Prostate gland (tissue), 2 donors: ENCODE measurements at regions not wholly inside any gene's neighbourhood (a gene's known extent, or its start where the extent isn't known, plus 50 kb on each side); places are given as distances from the start of the nearest gene placed in this dataset.

ENCODE experiments used
- DNase-seq: peaks from one replicate; pipeline ENCODE4 v3.0.0-alpha.2; 2019; ENCODE audit warnings: low spot score
- H3K27ac ChIP-seq, 2 donors: fragments of 200-600 bp; sonication (generic); 2 replicates each; pipeline ENCODE4 v1.5.1; 2017 to 2019
- H3K27me3 ChIP-seq: fragments of 200-600 bp; sonication (generic); replicated peaks from 2 replicates; pipeline ENCODE4 v1.5.1; 2019; ENCODE audit not compliant: insufficient read depth
- H3K36me3 ChIP-seq, 2 donors: fragments of 200-600 bp; sonication (generic); 1 replicate in 1 of 2; 2 replicates in 1 of 2; pipeline versions ENCODE4 v1.5.1 to v1.8.1; 2017 to 2019
- H3K4me1 ChIP-seq: fragments of 200-600 bp; sonication (generic); replicated peaks from 2 replicates; pipeline ENCODE4 v1.5.1; 2019
- H3K4me3 ChIP-seq, 2 donors: fragments of 200-600 bp; sonication (generic); 2 replicates each; pipeline ENCODE4 v1.5.1; 2017 to 2019
- H3K9me3 ChIP-seq: fragments of 200-600 bp; sonication (generic); 2 replicates; pipeline ENCODE4 v1.5.1; 2017
- POLR2A ChIP-seq: fragments of 450-650 bp; IDR thresholded peaks from one replicate; pipeline ENCODE4 v1.6.1; 2016; ENCODE audit warnings: antibody characterized with exemption, mild to moderate bottlenecking
- POLR2AphosphoS5 ChIP-seq: sonication (generic); formaldehyde crosslinking; IDR thresholded peaks from one replicate; pipeline ENCODE4 v1.6.1; 2017; ENCODE audit warnings: antibody characterized with exemption
- WGBS: methylation state at CpG from one replicate; pipeline ENCODE4 v1.1.5; 2018; 5-methylcytosine and 5-hydroxymethylcytosine counted together
- intact Hi-C: fragments of 100-400 bp; cut with DNase I; formaldehyde crosslinking; loops from one replicate; pipeline ENCODE4 v1.14.2; 2022
- TF ChIP-seq, protein P1 (sequence below), 4 experiments: fragments of 200-600 bp in 2 of 4; fragments of 450-650 bp in 2 of 4; sonication (generic) in 2 of 4; IDR thresholded peaks; 1 replicate in 3 of 4; 2 replicates in 1 of 4; pipeline ENCODE4 v1.5.1; 2016 to 2019; ENCODE audit warnings: antibody characterized with exemption in 4 of 4, mild to moderate bottlenecking in 2 of 4, moderate library complexity in 2 of 4

GRCh38 chr9:119029886-119030285 lies 339.3 kb downstream of the BRINP1 start:
- Histone ChIP-seq H3K27me3 (no peaks in the 10 kb centered on the region), H3K36me3 (no peaks in the 10 kb centered on the region), H3K4me1 (peaks cover 4% of the 10 kb centered on the region), H3K27ac (no peak overlapping the region), H3K4me3 (no peak overlapping the region), H3K9me3 (no peaks in the 10 kb centered on the region)
- DNase-seq = no peak
- 91% methylated on average over 5 of the region's 5 CpGs for WGBS
- intact Hi-C loops = no loop called here
- TF ChIP-seq, protein P1, sequence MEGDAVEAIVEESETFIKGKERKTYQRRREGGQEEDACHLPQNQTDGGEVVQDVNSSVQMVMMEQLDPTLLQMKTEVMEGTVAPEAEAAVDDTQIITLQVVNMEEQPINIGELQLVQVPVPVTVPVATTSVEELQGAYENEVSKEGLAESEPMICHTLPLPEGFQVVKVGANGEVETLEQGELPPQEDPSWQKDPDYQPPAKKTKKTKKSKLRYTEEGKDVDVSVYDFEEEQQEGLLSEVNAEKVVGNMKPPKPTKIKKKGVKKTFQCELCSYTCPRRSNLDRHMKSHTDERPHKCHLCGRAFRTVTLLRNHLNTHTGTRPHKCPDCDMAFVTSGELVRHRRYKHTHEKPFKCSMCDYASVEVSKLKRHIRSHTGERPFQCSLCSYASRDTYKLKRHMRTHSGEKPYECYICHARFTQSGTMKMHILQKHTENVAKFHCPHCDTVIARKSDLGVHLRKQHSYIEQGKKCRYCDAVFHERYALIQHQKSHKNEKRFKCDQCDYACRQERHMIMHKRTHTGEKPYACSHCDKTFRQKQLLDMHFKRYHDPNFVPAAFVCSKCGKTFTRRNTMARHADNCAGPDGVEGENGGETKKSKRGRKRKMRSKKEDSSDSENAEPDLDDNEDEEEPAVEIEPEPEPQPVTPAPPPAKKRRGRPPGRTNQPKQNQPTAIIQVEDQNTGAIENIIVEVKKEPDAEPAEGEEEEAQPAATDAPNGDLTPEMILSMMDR (IDR thresholded peaks at IDR 0.05) = no peak
- no peak for TF ChIP-seq POLR2AphosphoS5
- no peak for TF ChIP-seq POLR2A

DNA sequence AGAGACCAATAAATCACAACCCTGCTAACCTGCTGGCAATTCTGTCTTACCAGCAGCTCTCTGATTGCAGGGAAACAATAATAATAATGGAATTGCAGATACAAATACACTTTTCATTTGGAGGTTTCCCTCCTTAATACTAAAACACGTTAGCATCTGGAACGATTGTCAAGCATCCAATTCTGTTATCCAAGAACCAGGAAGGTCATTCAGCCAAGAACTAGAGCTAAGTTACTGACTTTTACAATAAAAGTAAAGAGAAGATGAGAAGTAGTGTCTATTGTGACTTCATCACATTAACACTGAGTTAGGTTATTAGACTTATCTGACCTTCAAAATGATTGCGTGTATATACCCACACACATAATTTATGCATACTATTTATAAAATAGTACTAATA lies 335.6 kb downstream of the BRINP1 start:
- no peaks in the 10 kb centered on the region for H3K27me3 ChIP-seq
- TF ChIP-seq POLR2AphosphoS5 = no peak
- TF ChIP-seq POLR2A = no peak
- TF ChIP-seq, protein P1 (IDR thresholded peaks at IDR 0.05) = no peak
- intact Hi-C loops = no loop called here
- no peak overlapping the region for H3K4me3 ChIP-seq
- DNase-seq = no peak
- 62% methylated on average over 3 of the region's 3 CpGs for WGBS
- no peaks in the 10 kb centered on the region for H3K4me1 ChIP-seq
- H3K27ac ChIP-seq = no peak overlapping the region
- H3K36me3 ChIP-seq = no peaks in the 10 kb centered on the region
- no peaks in the 10 kb centered on the region for H3K9me3 ChIP-seq

GRCh38 chr9:119036969-119037368 lies 332.3 kb downstream of the BRINP1 start:
- WGBS = 74% methylated on average over 2 of the region's 2 CpGs
- TF ChIP-seq, protein P1 (IDR thresholded peaks at IDR 0.05) = no peak
- TF ChIP-seq POLR2A (no peak), POLR2AphosphoS5 (no peak)

DNA sequence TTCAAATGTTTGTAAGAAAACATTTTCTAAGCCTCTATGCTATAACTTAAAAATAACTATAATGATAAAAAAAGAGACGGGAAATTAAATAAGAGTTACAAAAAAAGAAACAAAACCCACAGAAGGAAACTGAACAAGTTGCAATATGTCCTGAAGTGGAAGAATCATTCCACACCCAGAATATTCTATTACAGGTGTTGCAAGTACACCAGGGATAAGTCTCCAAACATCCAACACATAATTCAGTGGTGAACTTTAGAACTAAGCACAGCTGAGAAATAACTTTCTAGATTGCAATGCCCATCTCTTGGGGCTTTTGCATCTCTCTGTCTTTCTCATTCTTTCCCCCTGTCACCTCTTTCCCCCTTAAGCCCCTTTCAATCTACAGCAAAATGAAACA lies 325.2 kb downstream of the BRINP1 start:
- 96% methylated on average over 1 of the region's 1 CpG for WGBS
- Histone ChIP-seq H3K9me3 (no peaks in the 10 kb centered on the region), H3K36me3 (no peaks in the 10 kb centered on the region), H3K4me3 (no peak overlapping the region), H3K4me1 (no peaks in the 10 kb centered on the region), H3K27ac (no peak overlapping the region), H3K27me3 (no peaks in the 10 kb centered on the region)
- intact Hi-C loops = no loop called here
- TF ChIP-seq, protein P1 (IDR thresholded peaks at IDR 0.05) = no peak
- TF ChIP-seq POLR2A (no peak), POLR2AphosphoS5 (no peak)
- DNase-seq = no peak

More at GRCh38 chr9:119036969-119037368, 332.3 kb downstream of the BRINP1 start:
- Histone ChIP-seq H3K4me3 (no peak overlapping the region), H3K36me3 (no peaks in the 10 kb centered on the region), H3K27me3 (no peaks in the 10 kb centered on the region), H3K27ac (no peak overlapping the region), H3K9me3 (no peaks in the 10 kb centered on the region), H3K4me1 (no peaks in the 10 kb centered on the region)
- no peak for DNase-seq
- intact Hi-C loops = no loop called here

- no peak for DNase-seq
- TF ChIP-seq POLR2AphosphoS5 = no peak
- TF ChIP-seq, protein P1 (IDR thresholded peaks at IDR 0.05) = no peak
- no peak for TF ChIP-seq POLR2A
- Histone ChIP-seq H3K36me3 (no peaks in the 10 kb centered on the region), H3K27me3 (no peaks in the 10 kb centered on the region), H3K9me3 (no peaks in the 10 kb centered on the region), H3K4me3 (no peak overlapping the region), H3K4me1 (no peaks in the 10 kb centered on the region), H3K27ac (no peak overlapping the region)
- intact Hi-C loops = no loop called here
- WGBS = 59% methylated on average over 1 of the region's 1 CpG
Measured at GRCh38 chr9:119044806-119045205, 324.4 kb downstream of the BRINP1 start.
